ENCODE measurements at regions not wholly inside any gene's neighbourhood (a gene's known extent, or its start where the extent isn't known, plus 50 kb on each side); places are given as distances from the start of the nearest gene placed in this dataset.

DNA sequence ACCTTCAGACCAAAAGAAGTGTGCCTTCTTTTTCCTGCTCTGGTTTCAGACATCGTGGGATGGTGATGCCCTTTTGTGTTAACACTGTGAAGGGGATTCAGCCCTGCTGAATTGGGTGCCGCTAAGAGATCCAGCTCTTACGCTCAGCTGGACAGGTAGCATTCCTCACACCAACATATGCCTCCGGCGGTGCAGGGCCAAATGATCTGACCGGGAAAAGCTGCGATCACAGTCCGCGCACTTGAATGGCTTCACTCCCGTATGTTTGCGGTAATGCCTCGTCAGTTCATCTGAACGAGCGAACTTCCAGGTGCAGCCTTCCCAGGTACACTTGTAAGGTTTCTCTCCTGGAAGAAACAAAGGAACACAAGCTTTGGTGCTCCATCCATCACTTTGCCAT lies 438.9 kb downstream of the KLF12 start:
- Histone ChIP-seq H3K36me3 (replicated peaks) (no peaks in the 10 kb centered on the region), H3K9me3 (no peaks in the 10 kb centered on the region), H3K4me1 (peaks cover 1% of the 10 kb centered on the region), H3K27me3 (ENCODE audit: low read depth) (no peaks in the 10 kb centered on the region), H3K4me3 (no peak overlapping the region)
- no peak for DNase-seq (ENCODE audit: low spot score in 2 of 2)
- in situ Hi-C loops (cut with MboI; ENCODE audit: low sequenced_read_pairs): no loop called here

DNA sequence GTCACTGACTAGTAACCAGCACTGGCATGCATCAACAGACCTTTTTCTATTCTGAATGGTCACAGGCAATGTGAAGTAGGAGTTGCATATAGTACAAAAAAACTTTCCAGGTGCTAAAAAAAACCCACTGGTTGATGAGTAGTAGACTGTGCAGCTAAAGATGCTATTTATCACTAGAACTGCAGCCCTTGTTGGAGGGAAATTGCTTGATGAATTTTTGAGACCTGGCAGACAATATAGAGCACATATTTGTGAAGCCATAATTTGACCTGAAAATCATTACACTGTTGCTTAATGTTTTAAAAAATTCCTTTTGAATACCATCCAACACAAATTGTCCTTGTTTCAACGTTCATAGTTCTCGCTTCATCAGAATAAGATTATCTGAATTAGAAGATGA lies 441.0 kb downstream of the KLF12 start:
- Histone ChIP-seq H3K4me3 (no peak overlapping the region), H3K4me1 (no peaks in the 10 kb centered on the region), H3K36me3 (replicated peaks) (no peaks in the 10 kb centered on the region), H3K9me3 (no peaks in the 10 kb centered on the region), H3K27me3 (ENCODE audit: low read depth) (no peaks in the 10 kb centered on the region)
- in situ Hi-C loops (cut with MboI; ENCODE audit: low sequenced_read_pairs): no loop called here
- DNase-seq (ENCODE audit: low spot score in 2 of 2): no peak

DNA sequence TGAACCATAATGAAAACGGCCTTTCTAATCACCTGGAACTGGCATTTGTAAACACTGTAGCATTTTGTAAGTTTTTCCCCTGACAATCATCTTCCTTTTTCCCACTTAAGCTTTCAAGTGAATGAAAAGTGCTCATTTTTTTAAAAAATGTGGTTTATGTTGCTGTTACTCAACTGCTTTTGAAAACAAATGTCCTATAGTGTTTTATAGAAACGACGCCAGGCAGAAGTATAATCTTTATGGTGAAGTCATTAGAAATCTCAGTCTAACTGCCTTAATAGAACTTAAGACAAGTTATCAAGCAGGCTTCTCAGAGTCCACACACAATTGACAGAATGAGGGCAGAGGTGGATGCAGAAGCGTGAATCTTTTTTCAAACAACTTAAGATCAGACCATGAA lies 442.3 kb downstream of the KLF12 start:
- no peaks in the 10 kb centered on the region for H3K27me3 ChIP-seq (ENCODE audit: low read depth)
- no peak overlapping the region for H3K4me3 ChIP-seq
- no peaks in the 10 kb centered on the region for H3K4me1 ChIP-seq
- H3K9me3 ChIP-seq: no peaks in the 10 kb centered on the region
- H3K36me3 ChIP-seq (replicated peaks): no peaks in the 10 kb centered on the region
- in situ Hi-C loops (cut with MboI; ENCODE audit: low sequenced_read_pairs): no loop called here
- no peak for DNase-seq (ENCODE audit: low spot score in 2 of 2)

DNA sequence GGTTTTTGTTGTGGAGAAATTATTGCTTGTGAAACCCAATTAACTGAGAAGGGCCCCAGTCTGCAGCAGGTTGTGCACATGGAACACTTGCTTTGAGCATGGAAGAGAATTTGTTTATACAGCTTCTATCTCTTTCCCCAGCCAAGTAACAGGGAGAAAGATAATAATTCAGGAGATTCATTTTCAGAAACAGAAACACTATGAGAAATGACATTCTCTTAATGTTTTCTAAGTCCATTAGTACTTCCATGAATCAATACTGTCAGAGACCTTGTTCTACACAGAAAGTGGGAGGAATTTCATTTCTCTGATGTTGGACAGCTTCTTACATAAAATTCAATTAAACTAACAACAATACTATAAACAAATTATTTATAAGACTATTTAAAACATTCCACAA lies 446.3 kb downstream of the KLF12 start:
- Histone ChIP-seq H3K9me3 (no peaks in the 10 kb centered on the region), H3K36me3 (replicated peaks) (no peaks in the 10 kb centered on the region), H3K4me3 (no peak overlapping the region), H3K27me3 (ENCODE audit: low read depth) (no peaks in the 10 kb centered on the region), H3K4me1 (no peaks in the 10 kb centered on the region)
- in situ Hi-C loops (cut with MboI; ENCODE audit: low sequenced_read_pairs): no loop called here
- no peak for DNase-seq (ENCODE audit: low spot score in 2 of 2)

DNA sequence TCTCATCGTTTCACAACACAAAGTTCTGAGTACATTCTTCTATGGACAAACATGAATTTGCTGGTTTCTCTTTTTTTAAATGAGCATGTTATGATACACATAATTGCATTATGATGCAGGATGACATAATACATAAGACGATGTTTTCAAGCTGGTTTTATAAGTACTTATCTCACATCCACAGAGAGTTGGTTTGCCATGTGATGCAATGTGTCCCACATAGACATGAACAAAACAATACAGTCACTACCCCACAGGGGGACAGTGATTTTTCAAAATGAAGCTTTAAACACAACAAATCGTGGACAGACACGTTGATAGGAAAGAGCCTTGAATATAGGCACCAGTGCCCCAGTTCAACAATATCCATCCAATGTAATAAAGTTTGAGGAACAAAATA lies 447.1 kb downstream of the KLF12 start:
- H3K36me3 ChIP-seq (replicated peaks): no peaks in the 10 kb centered on the region
- DNase-seq (ENCODE audit: low spot score in 2 of 2): no peak
- H3K27me3 ChIP-seq (ENCODE audit: low read depth): no peaks in the 10 kb centered on the region
- no peaks in the 10 kb centered on the region for H3K9me3 ChIP-seq
- H3K4me1 ChIP-seq: no peaks in the 10 kb centered on the region
- no peak overlapping the region for H3K4me3 ChIP-seq
- in situ Hi-C loops (cut with MboI; ENCODE audit: low sequenced_read_pairs): no loop called here

DNA sequence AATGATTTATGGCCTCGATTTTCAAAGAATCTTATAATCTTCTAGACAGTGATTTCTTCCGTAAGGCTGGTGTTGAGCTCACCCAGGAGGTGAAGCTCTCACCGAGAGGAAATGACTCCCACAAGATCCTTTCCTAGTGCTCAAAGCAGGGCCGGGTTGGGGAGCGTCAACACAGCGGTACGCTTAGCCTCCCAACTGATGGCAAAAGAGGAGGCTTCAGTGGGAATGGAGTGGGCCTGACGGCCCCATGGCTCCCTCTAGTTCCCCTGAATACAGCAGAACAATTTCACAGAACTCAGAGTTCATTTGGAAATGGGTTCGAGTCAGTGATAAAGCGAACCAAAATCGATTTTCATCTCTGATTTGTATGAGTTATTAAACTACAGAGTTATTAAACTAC lies 449.5 kb downstream of the KLF12 start:
- no peak overlapping the region for H3K4me3 ChIP-seq
- H3K4me1 ChIP-seq: no peaks in the 10 kb centered on the region
- in situ Hi-C loops (cut with MboI; ENCODE audit: low sequenced_read_pairs): no loop called here
- no peaks in the 10 kb centered on the region for H3K27me3 ChIP-seq (ENCODE audit: low read depth)
- H3K9me3 ChIP-seq: no peaks in the 10 kb centered on the region
- H3K36me3 ChIP-seq (replicated peaks): no peaks in the 10 kb centered on the region
- no peak for DNase-seq (ENCODE audit: low spot score in 2 of 2)

DNA sequence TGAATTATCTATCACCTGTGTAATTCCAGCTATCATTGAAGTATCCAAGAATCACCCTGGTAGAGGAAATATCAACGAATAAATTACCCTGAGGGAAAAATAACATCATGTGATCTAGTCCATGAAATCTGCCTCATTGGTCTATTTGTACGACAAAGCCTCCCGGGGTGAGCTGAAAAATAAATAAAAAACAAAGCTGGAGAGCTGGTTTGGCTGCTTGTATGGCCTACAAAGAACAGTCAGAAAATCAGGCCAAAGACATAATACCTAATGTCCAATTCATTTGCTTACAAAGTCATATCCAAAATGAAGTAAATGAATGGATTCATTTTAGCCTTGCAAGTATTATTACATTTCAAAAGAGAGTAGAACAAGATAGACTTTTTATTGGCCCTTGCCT lies 449.9 kb downstream of the KLF12 start:
- Histone ChIP-seq H3K27me3 (ENCODE audit: low read depth) (no peaks in the 10 kb centered on the region), H3K36me3 (replicated peaks) (no peaks in the 10 kb centered on the region), H3K9me3 (no peaks in the 10 kb centered on the region), H3K4me3 (no peak overlapping the region), H3K4me1 (no peaks in the 10 kb centered on the region)
- DNase-seq (ENCODE audit: low spot score in 2 of 2): no peak
- in situ Hi-C loops (cut with MboI; ENCODE audit: low sequenced_read_pairs): no loop called here

DNA sequence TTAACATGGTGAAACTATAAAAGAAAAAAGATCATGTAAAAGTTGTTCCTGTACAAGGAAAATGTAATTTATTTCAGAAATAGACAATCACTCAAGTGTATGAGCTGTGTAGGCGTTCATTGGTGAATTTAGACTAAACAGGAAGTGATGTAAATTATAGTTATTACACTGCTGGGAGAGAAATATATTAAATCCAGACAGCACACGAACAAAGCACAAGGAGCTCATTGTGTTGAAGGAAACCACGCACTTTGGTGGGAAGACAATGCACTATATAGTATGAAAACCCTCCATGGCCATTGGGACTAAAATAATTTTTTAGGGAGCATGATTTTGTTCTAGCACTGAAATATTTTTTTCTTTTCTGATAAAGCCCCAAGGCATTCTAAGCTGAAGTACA lies 450.5 kb downstream of the KLF12 start:
- no peaks in the 10 kb centered on the region for H3K4me1 ChIP-seq
- in situ Hi-C loops (cut with MboI; ENCODE audit: low sequenced_read_pairs): no loop called here

DNA sequence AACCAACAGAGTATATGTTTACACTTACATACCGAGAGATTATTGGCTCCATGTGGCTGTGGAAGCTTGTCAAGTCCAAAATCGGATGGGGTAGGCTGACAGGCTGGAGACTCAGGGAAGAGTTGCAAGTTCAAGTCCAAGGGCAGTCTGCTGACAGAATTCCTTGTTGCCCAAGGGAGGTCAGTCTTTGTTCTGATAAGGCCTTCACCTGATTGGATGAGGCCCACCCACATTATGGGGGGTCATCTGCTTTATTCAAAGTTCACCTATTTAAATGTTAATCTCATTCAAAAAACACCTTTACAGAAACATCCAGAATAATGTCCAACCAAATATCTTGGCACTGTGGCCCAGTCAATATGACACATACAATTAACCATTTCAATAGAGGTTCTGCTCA lies 452.4 kb downstream of the KLF12 start:
- DNase-seq (ENCODE audit: low spot score in 2 of 2): no peak
- Histone ChIP-seq H3K4me1 (no peaks in the 10 kb centered on the region), H3K4me3 (no peak overlapping the region), H3K27me3 (ENCODE audit: low read depth) (no peaks in the 10 kb centered on the region), H3K36me3 (replicated peaks) (no peaks in the 10 kb centered on the region), H3K9me3 (no peaks in the 10 kb centered on the region)
- in situ Hi-C loops (cut with MboI; ENCODE audit: low sequenced_read_pairs): no loop called here

More for the DNA sequence above, 450.5 kb downstream of the KLF12 start:
- DNase-seq (ENCODE audit: low spot score in 2 of 2): no peak
- Histone ChIP-seq H3K4me3 (no peak overlapping the region), H3K36me3 (replicated peaks) (no peaks in the 10 kb centered on the region), H3K9me3 (no peaks in the 10 kb centered on the region), H3K27me3 (ENCODE audit: low read depth) (no peaks in the 10 kb centered on the region)

DNA sequence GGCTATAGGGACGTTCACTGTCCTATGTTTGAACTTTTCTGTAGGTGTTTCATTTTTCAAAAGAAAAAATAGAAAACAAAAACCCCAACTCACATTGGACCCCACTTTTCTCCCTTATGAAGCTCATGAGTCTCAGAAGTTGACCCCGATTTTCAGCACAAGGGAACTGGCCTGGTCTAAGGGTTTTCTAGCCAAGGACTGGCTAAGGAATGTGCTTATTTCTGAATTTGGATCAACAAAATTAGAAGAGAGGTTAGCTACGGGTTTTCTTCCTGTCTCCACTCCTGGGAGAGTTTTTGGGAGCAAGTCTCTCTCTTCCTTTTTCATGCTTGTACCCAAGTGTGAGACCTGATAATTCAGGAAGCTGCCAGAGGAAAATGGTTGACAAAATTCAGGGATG lies 453.2 kb downstream of the KLF12 start:
- in situ Hi-C loops (cut with MboI; ENCODE audit: low sequenced_read_pairs): no loop called here
- H3K9me3 ChIP-seq: no peaks in the 10 kb centered on the region
- peaks cover 3% of the 10 kb centered on the region; the same call in 1 of the 2 replicates for H3K4me1 ChIP-seq
- no peaks in the 10 kb centered on the region for H3K27me3 ChIP-seq (ENCODE audit: low read depth)
- no peak for DNase-seq (ENCODE audit: low spot score in 2 of 2)
- H3K36me3 ChIP-seq (replicated peaks): no peaks in the 10 kb centered on the region
- no peak overlapping the region for H3K4me3 ChIP-seq

DNA sequence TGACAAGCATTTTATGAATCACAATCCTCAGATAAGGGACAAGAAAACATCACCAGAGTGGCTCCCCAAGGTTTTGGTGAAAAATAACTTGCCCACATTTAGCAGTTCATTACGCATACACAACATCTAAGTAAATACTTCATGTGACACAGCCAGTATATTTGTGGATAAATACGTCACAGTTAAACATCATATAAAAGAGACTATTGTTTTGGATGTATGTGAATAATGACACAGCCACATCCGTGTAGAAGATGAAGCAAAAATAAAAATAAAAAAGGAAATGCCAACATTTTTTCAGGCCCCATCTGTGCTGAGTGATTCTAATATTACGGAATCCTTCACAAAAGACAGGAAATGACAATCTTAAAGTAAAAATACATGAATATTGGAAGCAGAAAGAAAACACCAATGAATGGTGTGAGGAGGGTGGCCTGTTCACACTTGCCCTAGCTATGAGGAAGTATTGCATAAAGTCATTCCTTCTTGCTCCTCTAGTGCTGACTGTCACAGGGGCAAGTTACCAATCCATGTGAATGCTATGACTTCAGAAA lies 457.1 kb downstream of the KLF12 start:
- in situ Hi-C loops (cut with MboI; ENCODE audit: low sequenced_read_pairs): no loop called here
- Histone ChIP-seq H3K9me3 (no peaks in the 10 kb centered on the region), H3K36me3 (replicated peaks) (no peaks in the 10 kb centered on the region), H3K4me3 (no peak overlapping the region), H3K27me3 (ENCODE audit: low read depth) (no peaks in the 10 kb centered on the region), H3K4me1 (peaks cover 12% of the 10 kb centered on the region)
- no peak for DNase-seq (ENCODE audit: low spot score in 2 of 2)

DNA sequence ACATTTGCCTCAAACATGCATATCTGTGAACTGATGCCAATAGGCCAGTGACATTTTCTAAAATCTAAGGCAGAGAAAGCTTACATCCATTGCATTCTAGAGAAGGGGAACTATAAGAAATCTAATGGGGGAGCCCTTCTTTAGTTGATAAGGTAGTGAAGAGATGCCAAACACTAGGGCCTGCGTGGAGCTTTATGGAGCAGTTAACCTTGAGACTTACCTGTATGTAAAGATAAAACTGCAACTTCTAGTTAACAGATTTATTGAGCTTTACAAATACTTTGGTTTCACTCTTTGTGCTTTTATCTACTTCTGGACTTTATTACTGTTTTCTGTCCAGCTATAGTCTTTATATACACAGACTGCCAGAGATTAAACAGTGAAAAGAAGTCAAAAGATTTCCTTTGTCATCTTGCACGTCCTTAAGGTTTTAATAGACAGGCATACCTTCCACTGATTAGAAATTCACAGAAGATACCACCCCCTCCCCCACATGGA lies 457.6 kb downstream of the KLF12 start:
- Histone ChIP-seq H3K36me3 (replicated peaks) (no peaks in the 10 kb centered on the region), H3K9me3 (no peaks in the 10 kb centered on the region), H3K4me3 (no peak overlapping the region), H3K27me3 (ENCODE audit: low read depth) (no peaks in the 10 kb centered on the region), H3K4me1 (peaks cover 15% of the 10 kb centered on the region)
- peak in 1 of 2 experiments; percentile 9 for DNase-seq (ENCODE audit: low spot score in 2 of 2)
- in situ Hi-C loops (cut with MboI; ENCODE audit: low sequenced_read_pairs): no loop called here

DNA sequence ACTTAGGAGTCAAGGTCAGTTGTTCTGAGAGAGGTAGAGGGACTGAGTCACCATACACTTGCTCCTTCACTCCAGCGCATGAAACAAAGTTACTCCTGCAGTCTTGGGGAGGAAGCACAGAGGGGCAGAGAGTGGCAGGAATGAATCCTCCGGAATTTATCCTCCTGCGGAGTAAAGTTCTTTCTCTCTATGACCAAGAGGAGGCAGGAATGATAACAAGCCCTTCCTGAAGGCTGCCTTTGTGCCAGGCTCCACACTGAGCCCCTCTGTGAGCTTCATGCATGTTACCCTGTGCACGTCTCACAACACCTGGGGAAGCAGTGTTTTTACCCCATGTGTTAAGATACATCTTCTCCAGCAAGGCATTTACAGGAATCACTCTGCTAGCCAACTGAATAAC lies 458.4 kb downstream of the KLF12 start:
- in situ Hi-C loops (cut with MboI; ENCODE audit: low sequenced_read_pairs): no loop called here
- Histone ChIP-seq H3K36me3 (replicated peaks) (no peaks in the 10 kb centered on the region), H3K9me3 (no peaks in the 10 kb centered on the region), H3K27me3 (ENCODE audit: low read depth) (no peaks in the 10 kb centered on the region), H3K4me3 (no peak overlapping the region), H3K4me1 (peaks cover 15% of the 10 kb centered on the region)
- DNase-seq (ENCODE audit: low spot score in 2 of 2): no peak

DNA sequence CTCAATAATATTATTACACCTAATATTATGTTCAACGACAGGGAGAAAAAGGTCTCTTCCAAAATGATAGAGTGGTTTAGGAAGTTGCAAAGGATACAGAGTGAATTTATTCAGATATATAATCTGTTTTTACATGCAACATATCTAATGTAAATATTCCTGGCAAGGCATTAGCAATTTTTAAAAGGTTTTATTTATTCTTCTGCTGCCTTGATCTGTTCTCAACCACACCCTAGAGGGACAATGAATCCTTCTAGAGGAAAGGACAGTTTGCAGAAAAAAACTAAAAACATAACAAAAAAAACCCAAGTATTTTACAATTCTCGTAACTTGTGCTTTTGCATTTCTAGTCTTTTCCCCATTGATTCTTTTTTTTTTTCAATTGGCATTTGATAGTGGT lies 459.6 kb downstream of the KLF12 start:
- in situ Hi-C loops (cut with MboI; ENCODE audit: low sequenced_read_pairs): no loop called here
- Histone ChIP-seq H3K36me3 (replicated peaks) (no peaks in the 10 kb centered on the region), H3K9me3 (no peaks in the 10 kb centered on the region), H3K27me3 (ENCODE audit: low read depth) (no peaks in the 10 kb centered on the region), H3K4me1 (peaks cover 15% of the 10 kb centered on the region), H3K4me3 (no peak overlapping the region)
- no peak for DNase-seq (ENCODE audit: low spot score in 2 of 2)

DNA sequence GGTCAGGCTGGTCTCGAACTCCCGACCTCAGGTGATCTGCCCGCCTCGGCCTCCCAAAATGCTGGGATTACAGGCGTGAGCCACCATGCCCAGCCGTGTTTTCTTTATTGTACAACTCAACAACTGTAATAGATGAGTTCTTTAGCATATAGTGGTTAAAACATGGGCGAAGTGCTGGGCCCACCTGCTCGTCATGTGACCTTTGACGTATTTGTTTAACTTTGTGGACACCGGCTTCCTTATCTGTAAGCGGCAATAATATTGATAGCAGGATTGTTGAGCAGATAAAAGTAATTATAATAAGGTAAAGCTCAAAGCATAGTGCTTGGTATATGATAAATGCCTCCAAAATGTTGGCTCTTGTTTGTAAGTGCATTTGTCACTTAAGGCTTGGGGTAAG lies 460.3 kb downstream of the KLF12 start:
- DNase-seq (ENCODE audit: low spot score in 2 of 2): no peak
- in situ Hi-C loops (cut with MboI; ENCODE audit: low sequenced_read_pairs): no loop called here
- no peaks in the 10 kb centered on the region for H3K27me3 ChIP-seq (ENCODE audit: low read depth)

More for the DNA sequence above, 460.3 kb downstream of the KLF12 start:
- Histone ChIP-seq H3K36me3 (replicated peaks) (no peaks in the 10 kb centered on the region), H3K9me3 (no peaks in the 10 kb centered on the region), H3K4me1 (peaks cover 15% of the 10 kb centered on the region), H3K4me3 (no peak overlapping the region)
